Peyer's patch (tissue), 4 donors: ENCODE measurements at regions not wholly inside any gene's neighbourhood (a gene's known extent, or its start where the extent isn't known, plus 50 kb on each side); places are given as distances from the start of the nearest gene placed in this dataset.

Experiments
- DNase-seq, 3 donors: peaks; one replicate each; pipeline ENCODE4 v3.0.0-alpha.2; 2017 to 2019
- H3K27ac ChIP-seq, 4 donors: fragments of 200-600 bp; sonication (generic); one replicate each; pipeline ENCODE4 v1.5.1; 2016 to 2019
- H3K27me3 ChIP-seq, 2 donors: fragments of 200-600 bp; sonication (generic); one replicate each; pipeline ENCODE4 v1.5.1; 2019
- H3K36me3 ChIP-seq, 3 donors: fragments of 200-600 bp; sonication (generic); one replicate each; pipeline ENCODE4 v1.5.1; 2016 to 2019
- H3K4me1 ChIP-seq, 4 donors: fragments of 200-600 bp; sonication (generic); one replicate each; pipeline ENCODE4 v1.5.1; 2016 to 2019
- H3K4me3 ChIP-seq, 4 donors: fragments of 200-600 bp; sonication (generic); 1 replicate in 3 of 4; 2 replicates in 1 of 4; pipeline ENCODE4 v1.5.1; 2016 to 2019; ENCODE audit warnings: mild to moderate bottlenecking in 1 of 4
- H3K9me3 ChIP-seq, 4 donors: fragments of 200-600 bp; sonication (generic); one replicate each; pipeline ENCODE4 v1.5.1; 2016 to 2019; ENCODE audit warnings: mild to moderate bottlenecking in 1 of 4
- POLR2A ChIP-seq, 2 donors: fragments of 450-650 bp; IDR thresholded peaks; one replicate each; pipeline ENCODE4 v1.5.1; 2017; ENCODE audit warnings: antibody characterized with exemption in 2 of 2, mild to moderate bottlenecking in 2 of 2, moderate library complexity in 2 of 2
- TF ChIP-seq, protein P1 (sequence below), 6 experiments: fragments of 450-650 bp in 4 of 6; fragments of 200-600 bp in 2 of 6; sonication (generic) in 1 of 6; IDR thresholded peaks; one replicate each; pipeline ENCODE4 v1.5.1; 2017 to 2019; ENCODE audit warnings: antibody characterized with exemption in 6 of 6, mild to moderate bottlenecking in 3 of 6, moderate library complexity in 1 of 6

- no peaks in the 10 kb centered on the region for H3K27me3 ChIP-seq
- H3K27ac ChIP-seq, result no peak overlapping the region
- no peak for TF ChIP-seq POLR2A (IDR thresholded peaks at IDR 0.05)
- TF ChIP-seq, protein P1, sequence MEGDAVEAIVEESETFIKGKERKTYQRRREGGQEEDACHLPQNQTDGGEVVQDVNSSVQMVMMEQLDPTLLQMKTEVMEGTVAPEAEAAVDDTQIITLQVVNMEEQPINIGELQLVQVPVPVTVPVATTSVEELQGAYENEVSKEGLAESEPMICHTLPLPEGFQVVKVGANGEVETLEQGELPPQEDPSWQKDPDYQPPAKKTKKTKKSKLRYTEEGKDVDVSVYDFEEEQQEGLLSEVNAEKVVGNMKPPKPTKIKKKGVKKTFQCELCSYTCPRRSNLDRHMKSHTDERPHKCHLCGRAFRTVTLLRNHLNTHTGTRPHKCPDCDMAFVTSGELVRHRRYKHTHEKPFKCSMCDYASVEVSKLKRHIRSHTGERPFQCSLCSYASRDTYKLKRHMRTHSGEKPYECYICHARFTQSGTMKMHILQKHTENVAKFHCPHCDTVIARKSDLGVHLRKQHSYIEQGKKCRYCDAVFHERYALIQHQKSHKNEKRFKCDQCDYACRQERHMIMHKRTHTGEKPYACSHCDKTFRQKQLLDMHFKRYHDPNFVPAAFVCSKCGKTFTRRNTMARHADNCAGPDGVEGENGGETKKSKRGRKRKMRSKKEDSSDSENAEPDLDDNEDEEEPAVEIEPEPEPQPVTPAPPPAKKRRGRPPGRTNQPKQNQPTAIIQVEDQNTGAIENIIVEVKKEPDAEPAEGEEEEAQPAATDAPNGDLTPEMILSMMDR (IDR thresholded peaks at IDR 0.05), result no peak
These were observed 267.1 kb downstream of the C16orf95 start for GRCh38 chr16:87050142-87050541.

DNA sequence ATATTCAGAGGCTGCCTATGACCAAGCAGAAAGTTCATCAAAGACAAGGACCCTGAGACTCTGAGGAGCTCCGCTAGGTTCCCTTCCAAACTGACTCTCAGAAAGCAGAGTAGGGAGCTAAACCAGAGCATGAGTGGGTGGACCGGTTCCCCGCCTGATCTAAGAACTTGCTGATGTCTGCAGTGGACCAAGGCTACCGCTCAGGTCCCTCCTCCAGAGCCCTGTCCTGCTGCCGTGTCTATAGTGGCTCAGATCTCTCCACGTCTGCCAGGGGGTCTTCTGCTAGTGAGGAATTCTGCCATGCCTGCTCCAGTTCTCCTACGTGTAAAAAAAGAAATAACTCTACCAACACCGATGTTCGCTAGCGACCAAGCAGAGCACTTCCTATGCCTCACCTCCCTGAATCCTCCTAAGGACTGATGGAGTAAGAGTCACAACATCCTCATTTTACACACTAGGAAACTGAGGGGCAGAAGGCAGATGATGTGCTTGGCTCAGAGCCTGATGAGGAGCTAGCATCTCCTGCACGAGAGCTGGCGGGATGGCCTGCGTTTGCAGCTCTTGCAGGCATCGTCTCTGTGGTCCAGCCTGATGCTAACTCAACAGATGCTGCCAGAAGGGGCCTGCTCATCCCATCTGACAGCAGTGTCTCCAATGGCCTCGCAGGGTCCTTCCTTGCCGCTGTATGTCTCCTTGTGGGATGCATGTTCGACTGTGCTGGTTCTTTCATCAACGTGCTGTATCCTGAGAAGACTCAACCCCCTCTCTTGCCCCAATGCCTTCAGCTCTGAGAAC lies 265.5 kb downstream of the C16orf95 start:
- TF ChIP-seq POLR2A (IDR thresholded peaks at IDR 0.05), result no peak
- TF ChIP-seq, protein P1 (IDR thresholded peaks at IDR 0.05), result no peak
- no peak overlapping the region for H3K27ac ChIP-seq
- no peaks in the 10 kb centered on the region for H3K9me3 ChIP-seq
- no peaks in the 10 kb centered on the region for H3K36me3 ChIP-seq
- H3K4me3 ChIP-seq, result no peak overlapping the region
- DNase-seq, result no peak
- no peaks in the 10 kb centered on the region for H3K4me1 ChIP-seq
- H3K27me3 ChIP-seq, result no peaks in the 10 kb centered on the region

More at GRCh38 chr16:87050142-87050541, 267.1 kb downstream of the C16orf95 start:
- no peaks in the 10 kb centered on the region for H3K4me1 ChIP-seq
- no peak overlapping the region for H3K4me3 ChIP-seq
- H3K36me3 ChIP-seq, result no peaks in the 10 kb centered on the region
- no peaks in the 10 kb centered on the region for H3K9me3 ChIP-seq
- DNase-seq, result no peak

GRCh38 chr16:87052506-87052905 lies 264.7 kb downstream of the C16orf95 start:
- H3K4me3 ChIP-seq, result no peak overlapping the region
- TF ChIP-seq, protein P1 (IDR thresholded peaks at IDR 0.05), result no peak
- TF ChIP-seq POLR2A (IDR thresholded peaks at IDR 0.05), result no peak
- no peaks in the 10 kb centered on the region for H3K4me1 ChIP-seq
- no peaks in the 10 kb centered on the region for H3K9me3 ChIP-seq
- H3K36me3 ChIP-seq, result no peaks in the 10 kb centered on the region
- no peak overlapping the region for H3K27ac ChIP-seq
- no peaks in the 10 kb centered on the region for H3K27me3 ChIP-seq
- DNase-seq, result no peak

GRCh38 chr16:87053016-87053982 lies 263.9 kb downstream of the C16orf95 start:
- Histone ChIP-seq H3K4me3 (no peak overlapping the region), H3K27ac (no peak overlapping the region), H3K9me3 (no peaks in the 10 kb centered on the region), H3K36me3 (no peaks in the 10 kb centered on the region), H3K27me3 (no peaks in the 10 kb centered on the region), H3K4me1 (no peaks in the 10 kb centered on the region)
- TF ChIP-seq, protein P1 (IDR thresholded peaks at IDR 0.05), result no peak
- TF ChIP-seq POLR2A (IDR thresholded peaks at IDR 0.05), result no peak
- DNase-seq, result no peak

- H3K4me3 ChIP-seq, result no peak overlapping the region
- no peaks in the 10 kb centered on the region for H3K36me3 ChIP-seq
- no peaks in the 10 kb centered on the region for H3K9me3 ChIP-seq
- DNase-seq, result no peak
- H3K27ac ChIP-seq, result no peak overlapping the region
- TF ChIP-seq POLR2A (IDR thresholded peaks at IDR 0.05), result no peak
- TF ChIP-seq, protein P1 (IDR thresholded peaks at IDR 0.05), result no peak
- H3K27me3 ChIP-seq, result no peaks in the 10 kb centered on the region
- no peaks in the 10 kb centered on the region for H3K4me1 ChIP-seq
These were observed 263.0 kb downstream of the C16orf95 start for GRCh38 chr16:87054154-87054553.
